HG02798 (cell line): ENCODE measurements at regions not wholly inside any gene's neighbourhood (a gene's known extent, or its start where the extent isn't known, plus 50 kb on each side); places are given as distances from the start of the nearest gene placed in this dataset.

ENCODE experiments used
- ATAC-seq: cut with Tn5 transposase; IDR thresholded peaks from one replicate; pipeline ENCODE4 v1.9.1; 2021; ENCODE audit warnings: mild to moderate bottlenecking; ENCODE audit not compliant: unreplicated experiment, poor library complexity

DNA sequence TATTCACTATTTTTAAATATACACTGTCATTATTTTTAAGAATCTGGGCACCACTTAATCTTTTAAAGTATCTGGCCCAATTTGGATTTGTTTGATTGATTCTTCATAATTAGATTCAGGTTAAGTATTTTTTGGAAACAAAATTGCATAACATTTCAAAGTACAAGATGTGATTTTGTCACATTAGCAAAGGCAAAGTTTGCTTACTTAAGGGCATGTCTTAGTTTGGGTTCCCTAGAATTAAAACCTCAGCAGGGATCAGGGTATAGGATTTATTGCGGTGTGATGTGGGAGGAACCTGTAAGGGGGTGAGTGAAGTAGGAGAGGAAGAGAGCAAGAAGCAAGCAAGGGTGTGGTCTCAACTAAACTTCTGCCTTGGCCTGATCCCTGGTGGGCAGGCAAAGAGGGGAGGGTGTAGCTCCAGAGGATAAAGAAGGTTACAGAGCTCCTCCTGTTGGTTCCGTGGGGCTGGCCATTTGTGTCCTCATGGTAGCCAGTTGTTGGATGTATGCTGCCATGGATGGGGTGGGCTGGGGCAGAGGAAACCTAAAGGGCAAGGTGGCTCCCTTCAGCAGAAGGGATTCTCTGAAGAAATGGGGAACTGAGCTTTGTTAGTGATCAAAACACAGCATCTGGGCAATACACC, 668.7 kb upstream of the SLC35B3 start:
- ATAC-seq: no peak

DNA sequence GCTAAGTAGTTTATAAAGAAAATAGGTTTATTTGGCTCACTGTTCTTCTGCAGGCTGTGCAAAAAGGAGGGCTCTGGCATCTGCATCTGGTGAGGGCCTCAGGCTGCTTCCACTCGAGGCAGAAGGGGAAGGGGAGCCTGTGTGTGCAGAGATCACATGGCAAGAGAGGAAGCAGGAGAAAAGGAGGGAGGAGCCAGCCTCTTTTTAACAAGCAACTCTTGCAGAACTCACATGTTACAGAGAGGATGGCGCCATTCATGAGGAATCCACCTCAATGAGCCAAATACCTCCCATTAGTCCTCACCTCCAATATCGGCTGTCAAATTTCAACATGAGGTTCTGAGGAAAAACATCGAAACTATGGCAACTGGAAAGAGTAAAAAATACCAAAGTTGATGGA, 666.6 kb upstream of the SLC35B3 start:
- no peak for ATAC-seq

DNA sequence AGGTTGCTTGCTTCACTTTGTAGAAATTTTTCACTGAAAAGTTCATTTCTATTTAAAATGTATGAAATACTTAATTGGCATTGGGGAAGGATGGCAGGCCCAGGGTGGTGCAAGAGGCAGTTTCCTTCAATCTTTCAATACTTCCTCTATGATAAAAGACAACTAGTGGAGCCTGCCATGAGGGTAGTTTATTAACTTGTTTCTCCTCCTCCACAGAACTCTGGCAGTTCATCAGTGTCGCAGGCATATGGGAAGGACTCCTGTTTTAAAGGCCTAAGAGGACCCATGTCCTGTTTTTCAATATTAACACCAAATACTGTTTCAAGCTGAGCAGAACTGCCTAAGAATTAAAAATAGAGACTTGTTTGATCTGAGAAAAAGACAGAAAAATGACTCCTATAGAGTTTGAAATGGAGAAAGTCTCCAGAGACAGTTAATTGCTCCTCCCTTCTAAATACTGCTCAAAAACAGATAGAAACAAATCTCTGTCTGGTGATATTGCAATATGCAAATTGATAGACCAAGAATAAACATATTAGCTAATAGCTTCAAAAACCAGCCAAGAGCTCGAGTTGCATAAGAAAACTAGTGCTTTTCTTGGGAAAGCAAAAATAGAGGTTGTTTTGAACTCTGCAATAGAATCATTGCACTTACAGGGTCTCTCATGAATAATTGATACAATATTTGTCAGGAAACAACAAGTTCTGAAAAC, 665.7 kb upstream of the SLC35B3 start:
- ATAC-seq: no peak

DNA sequence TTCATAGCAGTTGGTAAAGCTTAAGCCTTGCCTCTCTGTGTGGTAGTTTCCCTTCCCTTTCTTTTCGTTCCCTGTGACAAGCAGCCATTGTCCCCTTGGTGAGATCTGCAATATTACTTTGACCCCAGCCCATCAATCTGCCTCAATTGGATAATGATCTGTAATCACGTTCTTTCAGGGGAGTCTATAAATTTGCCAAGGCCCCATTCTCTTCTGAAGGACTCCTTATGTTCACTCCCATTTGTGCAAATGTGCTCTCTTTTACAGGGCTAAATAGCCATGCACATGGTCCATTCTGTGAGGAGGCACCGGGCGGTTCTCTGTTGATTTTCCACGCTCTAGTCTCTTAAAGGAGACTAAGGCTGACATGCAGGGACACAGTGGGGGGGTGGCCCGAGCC, 660.4 kb upstream of the SLC35B3 start:
- no peak for ATAC-seq

DNA sequence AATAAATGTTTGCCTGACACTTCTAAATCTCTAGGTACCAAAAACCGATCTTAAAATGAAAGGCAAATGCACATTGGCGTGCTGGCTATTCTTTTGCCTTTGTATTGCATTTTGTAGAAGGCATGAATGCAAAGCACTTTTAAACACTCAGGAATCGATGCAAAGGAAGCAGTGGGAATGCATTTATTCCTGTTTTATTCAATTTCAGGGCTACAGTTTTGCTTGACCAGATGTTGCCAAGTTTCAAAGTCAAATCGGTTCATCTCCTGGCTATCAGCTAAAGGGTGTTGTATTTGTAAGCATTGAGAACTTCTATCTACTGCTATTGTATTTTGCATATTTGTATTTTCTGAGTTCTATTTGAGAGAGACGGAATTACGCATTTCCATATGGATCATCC, 659.8 kb upstream of the SLC35B3 start:
- ATAC-seq: no peak

DNA sequence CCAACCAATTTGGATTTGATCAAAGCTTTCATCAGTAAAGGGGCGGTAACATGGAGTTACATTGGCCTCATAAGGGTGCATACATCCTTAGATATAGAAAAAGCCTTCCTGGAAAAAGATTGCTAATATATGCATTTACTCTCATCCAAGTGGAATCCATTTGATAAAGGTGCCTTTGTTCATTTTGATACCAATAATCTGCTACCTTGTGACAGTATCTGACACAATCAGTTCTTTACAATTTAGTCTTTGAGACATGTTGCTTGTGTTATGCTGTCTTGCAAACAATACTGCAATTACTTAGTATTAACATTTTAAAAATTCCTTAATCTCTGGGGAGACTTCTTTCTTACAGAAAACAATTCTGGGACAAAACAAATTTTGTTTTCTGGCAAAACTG, 654.4 kb upstream of the SLC35B3 start:
- ATAC-seq: no peak

DNA sequence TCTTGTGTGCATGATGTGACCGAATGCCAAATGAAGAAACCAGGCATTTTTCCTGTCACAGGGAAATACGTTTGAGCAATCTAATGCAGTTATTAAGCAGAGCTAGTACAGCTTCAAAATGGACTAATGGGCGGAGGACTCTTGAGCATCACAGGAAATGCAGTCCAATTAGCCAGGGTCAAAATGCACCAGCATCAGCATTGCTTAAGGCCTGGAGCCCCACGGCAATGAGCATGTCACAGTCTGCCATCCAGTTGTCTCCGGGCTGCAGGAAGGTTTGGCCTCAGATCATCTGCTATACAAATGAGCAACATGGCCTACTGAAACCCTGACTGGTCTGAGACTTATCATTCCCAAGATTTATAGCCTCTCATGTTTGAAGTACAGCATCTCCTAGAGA, 652.1 kb upstream of the SLC35B3 start:
- ATAC-seq: no peak

DNA sequence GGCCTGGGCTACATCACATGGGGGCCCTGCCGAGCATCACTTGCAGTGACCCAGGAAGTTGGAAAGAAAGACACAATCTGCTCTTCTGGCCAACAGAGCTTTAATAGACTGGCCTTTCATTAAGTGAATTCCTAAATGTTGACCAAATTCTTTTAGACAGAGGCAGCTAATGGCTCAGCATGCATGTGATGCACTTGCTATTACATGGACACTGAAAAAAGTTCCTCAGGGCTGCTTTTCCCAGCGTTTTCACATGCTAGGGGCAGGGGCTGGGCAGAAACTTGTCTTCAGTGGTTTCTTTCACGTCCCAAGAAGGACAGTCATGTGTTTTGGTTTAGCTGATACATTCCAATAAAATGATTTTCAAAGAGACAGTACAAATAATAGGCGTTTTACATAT, 651.0 kb upstream of the SLC35B3 start:
- no peak for ATAC-seq

DNA sequence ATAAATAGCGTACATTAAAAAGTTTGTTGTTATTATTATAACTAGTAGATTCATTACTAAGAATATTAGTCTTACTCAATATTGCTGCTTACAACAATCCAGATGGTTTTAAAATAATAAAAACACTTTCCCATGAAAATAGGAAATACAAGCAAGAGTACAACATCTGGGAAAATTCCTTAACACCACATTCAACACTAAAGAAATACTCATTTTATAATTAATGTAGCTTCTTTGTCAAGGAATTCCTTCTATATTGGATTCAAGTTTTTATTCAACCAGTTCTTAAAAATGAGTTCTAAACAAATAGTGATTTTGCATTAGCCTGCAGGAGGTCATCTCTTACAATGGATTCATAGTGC, 650.3 kb upstream of the SLC35B3 start:
- ATAC-seq: no peak

DNA sequence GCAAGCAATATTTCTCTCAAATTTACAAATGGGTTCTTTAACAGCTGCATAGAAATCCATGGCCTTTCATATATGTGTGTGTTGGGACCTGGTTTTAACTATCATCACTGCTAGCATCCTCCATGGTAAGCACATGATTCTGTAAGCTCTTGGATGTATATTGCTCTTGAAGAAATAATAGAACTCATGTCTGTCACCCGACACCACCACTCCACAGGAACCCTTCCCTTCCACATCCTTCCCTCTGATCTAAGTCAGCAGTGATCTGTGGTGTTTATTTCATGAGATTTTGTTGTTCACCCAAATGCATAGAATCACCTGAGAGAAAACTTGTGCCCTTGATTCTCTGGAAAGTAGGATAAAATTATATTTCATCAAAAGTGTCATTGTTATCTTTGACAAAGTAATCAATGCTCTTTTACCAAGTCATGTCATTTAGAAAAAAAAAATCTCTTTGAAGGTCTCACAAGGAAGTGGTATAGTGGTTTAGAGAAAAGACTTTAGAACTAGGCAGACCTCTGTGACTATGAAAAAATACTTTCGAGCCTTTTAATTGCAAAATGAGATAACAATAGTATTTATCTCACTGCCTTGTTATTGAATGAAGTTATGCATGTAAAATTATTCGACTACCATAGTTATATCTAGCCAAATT, 649.8 kb upstream of the SLC35B3 start:
- ATAC-seq: no peak

DNA sequence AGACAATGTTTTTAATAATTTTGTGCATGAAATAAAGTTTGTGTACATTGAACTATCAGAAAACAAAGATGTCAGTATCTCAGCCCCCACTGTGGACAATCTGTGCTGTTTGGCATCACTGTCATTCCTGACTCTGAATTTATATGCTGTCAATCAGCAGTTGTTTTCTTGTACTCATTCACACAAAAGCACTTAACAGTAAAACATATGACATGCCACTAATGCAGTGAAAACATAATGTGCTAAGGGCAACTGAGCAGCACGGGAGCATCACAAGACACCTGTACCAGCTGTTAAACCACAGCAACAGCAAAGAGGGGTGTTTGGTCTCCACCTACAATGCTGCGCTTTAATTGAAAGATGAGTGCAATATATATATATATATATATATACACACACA, 647.8 kb upstream of the SLC35B3 start:
- ATAC-seq: no peak

DNA sequence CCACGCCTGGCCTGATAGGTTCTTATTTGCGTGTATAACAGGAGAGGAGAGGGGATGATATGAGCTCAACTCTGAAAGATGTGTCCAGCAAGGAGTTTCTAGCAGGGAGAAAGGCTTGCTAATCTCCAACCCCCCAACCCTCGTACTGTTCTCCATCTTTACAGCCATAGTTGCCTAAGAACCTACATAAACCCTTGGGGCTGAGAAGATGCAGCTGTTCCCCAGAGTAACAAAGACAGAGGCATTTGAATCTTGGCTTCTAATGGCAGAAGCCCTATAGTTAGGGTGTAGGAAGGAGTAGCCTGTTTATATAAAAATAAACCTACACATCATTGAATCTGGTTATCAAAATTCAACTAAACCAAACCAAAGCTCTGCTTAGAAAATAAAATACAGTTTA, 631.4 kb upstream of the SLC35B3 start:
- no peak for ATAC-seq

DNA sequence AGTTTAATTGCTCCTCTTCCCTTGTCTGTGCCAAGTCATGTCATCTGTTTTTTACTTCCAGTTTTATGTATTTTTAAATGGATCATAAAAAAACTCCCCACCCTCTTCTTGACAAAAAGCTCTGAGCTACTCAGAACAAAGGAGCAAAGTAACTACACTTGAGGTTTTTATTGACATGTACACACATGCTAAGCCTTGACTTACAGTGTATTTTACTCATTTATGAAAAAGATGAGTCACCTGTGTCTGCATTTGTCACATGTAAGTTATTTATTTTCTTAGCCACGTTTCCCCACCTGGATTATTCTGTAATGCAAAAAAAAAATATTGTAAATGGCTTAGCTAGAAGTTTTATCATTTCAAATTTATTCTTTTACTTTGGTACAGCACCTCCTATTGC, 628.8 kb upstream of the SLC35B3 start:
- ATAC-seq: no peak

DNA sequence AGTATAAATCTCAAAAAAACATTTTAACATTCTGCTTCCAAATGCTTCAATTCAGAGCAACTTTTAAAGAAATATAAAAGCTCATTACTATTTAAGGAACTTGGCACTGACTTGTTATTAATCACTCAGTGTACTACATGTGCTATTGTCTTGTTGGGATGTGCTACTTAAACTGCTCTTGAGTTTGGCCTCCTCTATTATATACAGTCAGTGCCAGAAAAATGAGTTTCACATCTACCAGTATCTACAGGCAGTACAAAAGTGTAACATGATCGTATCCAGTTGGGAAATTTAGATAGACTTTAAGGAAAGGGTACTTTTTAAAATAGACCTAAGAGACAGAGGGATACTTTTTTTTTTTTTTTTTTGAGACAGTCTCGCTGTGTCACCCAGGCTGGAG, 627.3 kb upstream of the SLC35B3 start:
- no peak for ATAC-seq

DNA sequence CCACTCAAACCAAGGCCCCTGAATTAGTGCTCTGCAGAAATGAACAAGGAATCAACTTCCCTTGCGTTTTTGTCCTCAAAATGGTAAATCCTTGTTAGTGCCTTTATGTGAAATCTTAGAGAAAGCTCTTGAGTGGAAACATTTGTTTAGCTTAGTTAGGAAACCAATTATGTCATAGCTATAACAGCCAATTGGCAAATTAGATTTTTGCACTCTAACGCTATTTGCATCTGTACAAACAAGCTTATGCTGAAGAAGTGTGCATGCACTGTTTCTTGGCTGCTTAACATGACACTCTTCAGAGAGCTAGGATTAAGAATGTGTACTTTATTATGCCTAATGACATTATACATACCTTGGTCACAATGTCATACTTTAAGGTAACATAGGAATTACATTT, 622.6 kb upstream of the SLC35B3 start:
- no peak for ATAC-seq

DNA sequence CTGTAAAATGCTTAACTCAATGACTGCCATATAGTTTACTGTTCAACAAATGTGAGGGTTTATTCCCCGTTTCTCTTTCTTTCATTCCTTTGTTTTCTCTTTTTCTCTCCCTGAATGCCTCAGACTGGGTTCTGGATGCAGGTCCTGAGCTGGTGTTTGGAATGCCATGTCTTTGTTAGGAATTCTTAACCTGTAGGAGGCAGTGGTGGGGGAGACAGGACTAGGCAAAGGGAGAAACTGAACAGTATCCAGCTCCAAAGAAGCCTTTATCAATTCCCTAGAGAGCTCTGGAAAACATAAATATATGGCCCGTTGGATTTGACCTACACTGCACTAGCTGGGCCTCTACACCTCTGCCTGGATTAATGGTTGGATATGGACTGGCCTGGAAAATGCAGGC, 621.2 kb upstream of the SLC35B3 start:
- no peak for ATAC-seq

DNA sequence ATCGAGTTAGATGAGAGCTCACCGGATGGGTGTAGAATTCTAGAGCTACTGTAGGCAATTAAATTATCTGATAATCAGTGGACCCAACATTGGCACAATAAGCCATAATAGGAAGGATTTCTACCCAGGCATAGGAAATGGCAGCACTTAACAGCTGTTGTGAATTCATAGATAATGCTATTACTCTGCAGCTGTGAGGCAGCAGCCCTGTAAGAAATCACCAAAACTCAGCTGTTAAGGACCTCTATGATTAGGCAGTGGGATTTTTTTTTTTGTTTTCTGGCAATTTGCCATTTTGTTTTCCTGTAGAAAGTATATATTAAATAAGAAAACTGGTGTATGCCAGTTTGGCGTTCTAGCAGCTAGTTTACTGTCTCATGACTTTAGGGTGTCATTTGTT, 609.1 kb upstream of the SLC35B3 start:
- ATAC-seq: no peak

DNA sequence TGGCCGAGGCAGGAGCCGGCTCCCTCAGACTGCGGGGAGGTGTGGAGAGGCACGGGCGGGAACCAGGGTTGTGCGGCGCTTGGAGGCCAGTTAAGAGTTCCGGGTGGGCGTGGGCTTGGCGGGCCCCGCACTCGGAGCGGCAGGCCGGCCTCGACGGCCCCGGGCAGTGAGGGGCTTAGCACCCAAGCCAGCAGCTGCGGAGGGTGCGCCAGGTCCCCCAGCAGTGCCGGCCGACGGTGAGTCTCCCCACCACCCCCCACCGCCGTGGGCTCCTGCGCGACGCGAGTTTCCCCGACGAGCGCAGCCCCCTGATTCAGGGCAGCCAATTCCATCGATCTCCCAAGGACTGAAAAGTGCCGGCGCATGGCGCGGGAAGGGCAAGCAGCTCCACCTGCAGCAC, 605.4 kb upstream of the SLC35B3 start:
- no peak for ATAC-seq

DNA sequence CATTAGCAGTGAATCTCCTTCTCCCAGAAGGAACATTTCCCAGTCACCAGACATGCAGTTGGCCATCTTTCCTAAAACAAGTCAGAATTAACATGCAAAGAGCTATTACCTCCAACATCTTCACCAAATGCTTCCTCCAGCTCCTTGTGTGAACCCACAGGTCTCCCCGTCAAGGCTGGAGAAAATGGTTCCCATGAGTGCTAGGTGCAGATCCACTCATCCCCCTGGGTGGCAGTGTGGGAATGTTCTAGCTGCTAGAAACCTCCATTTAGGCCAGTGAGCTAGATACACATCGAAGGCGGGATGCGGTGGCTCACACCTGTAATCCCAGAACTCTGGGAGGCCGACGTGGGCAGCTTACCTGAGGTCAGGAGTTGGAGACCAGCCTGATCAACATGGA, 603.9 kb upstream of the SLC35B3 start:
- ATAC-seq: no peak

DNA sequence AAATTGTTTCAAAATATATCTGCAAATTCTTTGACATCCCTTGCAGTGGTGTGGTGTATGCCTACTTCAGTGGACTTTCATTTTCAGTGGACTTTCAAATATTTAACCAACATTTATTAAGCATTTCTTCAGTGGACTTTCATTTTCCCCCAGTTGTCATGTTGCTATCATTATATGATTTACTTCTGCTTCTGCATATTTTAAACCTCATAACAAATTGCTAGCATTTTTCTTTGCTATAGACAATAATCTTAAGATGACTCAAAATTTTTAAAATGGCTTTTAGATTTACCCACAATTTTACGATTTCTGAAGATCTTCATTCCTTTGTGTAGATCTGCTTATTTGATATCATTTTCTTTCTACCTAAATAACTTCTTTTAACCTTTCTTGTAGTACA, 592.7 kb upstream of the SLC35B3 start:
- no peak for ATAC-seq

DNA sequence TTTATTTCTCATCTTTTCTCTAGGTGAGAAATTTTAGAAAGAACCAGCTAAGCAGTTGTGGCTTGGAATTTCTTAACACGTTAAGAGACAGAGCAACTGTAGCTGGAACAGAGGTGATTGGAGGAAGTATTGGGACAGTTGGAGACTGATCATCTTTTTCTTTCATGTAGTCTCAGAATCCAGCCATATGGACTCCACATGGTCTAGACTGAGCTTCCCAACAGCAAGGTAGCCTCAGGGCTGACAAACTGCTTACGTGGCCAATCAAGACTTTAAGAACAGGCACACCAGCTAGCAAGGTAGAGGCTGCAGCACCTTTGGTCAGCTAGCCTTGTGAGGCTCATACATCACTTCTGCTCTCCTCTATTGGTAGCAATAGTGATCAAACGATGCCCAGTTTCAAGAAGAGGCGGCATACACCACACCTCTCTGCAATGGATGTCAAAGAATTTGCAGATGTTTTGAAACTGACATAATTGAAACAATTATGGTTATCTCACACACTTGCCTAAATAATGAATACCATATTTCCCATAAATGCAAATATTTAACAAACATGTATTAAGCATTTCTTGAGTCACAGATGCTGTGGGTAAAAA, 590.5 kb upstream of the SLC35B3 start:
- no peak for ATAC-seq

DNA sequence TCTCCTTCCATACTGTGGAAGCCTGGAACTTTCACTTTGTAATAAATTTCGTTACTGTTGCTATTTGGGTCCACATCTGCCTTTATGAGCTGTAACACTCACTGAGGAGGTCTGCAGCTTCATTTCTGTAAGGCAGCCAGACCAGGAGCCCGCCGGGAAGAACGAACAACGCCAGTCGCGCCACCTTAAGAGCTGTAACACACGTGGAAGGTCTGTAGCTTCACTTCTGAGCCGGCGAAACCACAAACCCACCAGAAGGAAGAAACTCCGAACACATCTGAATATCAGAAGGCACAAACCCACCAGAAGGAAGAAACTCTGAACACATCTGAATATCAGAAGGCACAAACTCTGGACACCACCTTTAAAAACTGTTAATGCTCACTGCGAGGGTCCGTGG, 589.9 kb upstream of the SLC35B3 start:
- ATAC-seq: no peak
